HG02943 (cell line): ENCODE measurements at regions not wholly inside any gene's neighbourhood (a gene's known extent, or its start where the extent isn't known, plus 50 kb on each side); places are given as distances from the start of the nearest gene placed in this dataset.
"Not testable (repeated sequence)": the region's sequence is repeated elsewhere in the genome, so short reads cannot be mapped to it uniquely, and the experiment has no call there.

Experiments used
- ATAC-seq: cut with Tn5 transposase; IDR thresholded peaks from one replicate; pipeline ENCODE4 v1.9.1; 2021; ENCODE audit warnings: mild to moderate bottlenecking, low read depth, moderate library complexity; ENCODE audit not compliant: unreplicated experiment

DNA sequence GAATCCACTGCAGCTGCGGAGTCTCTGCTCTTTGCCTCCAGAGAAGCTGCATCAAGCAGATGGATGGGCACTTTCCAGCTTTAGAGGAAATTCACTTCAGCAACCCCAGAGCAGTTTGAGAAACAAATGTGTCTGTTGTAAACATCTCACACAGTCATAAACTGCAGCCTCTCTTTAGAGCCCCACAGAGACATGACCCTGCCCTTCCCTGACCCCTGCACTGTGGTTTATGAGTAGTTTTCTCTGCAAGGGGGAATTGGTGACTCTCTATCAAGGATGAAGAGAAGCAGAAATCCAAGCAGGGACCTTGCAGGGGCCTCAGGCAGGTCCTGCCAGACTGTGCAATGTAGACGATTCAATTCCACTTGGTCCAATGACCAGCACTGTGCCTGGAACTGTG is 160.2 kb downstream of the SH2D4B start:
- no peak for ATAC-seq

DNA sequence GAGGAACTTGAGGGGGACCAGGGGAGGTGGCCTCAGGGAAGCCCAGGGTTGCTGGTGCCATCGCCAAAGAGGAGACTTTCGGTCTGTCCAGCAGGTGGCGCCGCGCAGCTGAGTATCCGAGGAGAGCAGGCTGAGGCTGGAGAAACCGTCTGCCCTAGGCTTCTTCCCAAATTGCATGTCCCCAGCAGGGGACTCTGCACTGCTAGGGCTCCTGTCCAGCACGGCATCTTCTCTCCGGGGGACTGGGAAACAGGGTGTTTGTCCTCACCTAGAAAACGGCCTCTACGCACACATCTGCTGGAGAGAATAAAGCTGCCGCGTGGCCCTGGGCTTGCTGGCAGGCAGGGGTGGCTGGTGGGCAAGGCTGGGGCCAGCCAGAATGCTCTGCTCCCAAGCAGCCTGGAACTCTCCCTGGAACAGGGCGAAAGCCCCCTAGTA is 161.9 kb downstream of the SH2D4B start:
- ATAC-seq: peak; percentile 92

GRCh38 chr10:80700252-80700651 is 162.6 kb downstream of the SH2D4B start:
- ATAC-seq: no peak

- no peak for ATAC-seq
Measured at GRCh38 chr10:80700760-80701444, 163.2 kb downstream of the SH2D4B start.

- ATAC-seq: no peak
Measured at GRCh38 chr10:80701706-80702105, 164.0 kb downstream of the SH2D4B start.

- no peak for ATAC-seq
Measured at GRCh38 chr10:80702143-80702542, 164.4 kb downstream of the SH2D4B start.

- no peak for ATAC-seq
Measured at GRCh38 chr10:80705899-80706298, 168.2 kb downstream of the SH2D4B start.

GRCh38 chr10:80708185-80708584 is 170.5 kb downstream of the SH2D4B start:
- no peak for ATAC-seq

GRCh38 chr10:80708808-80709207 is 171.1 kb downstream of the SH2D4B start:
- ATAC-seq: no peak

DNA sequence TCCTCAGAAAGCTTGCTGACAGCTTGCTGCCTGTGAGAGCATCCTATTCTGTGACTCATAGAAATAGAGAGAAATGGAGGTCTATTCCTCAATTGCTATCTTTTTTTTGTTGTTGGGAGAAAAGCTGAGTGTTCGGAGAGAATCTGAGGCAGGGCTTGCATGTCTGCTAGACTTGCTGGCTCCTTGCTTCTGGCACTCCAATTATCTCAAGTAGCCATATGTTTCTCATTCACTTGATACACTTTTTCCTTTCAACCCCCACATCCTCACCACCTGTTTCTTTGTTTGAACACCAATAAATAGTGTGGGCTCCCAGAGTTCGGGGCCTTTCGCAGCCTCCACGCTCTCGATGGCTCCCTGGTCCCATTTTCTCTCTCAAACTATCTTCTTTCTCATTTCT is 172.2 kb downstream of the SH2D4B start:
- no peak for ATAC-seq

DNA sequence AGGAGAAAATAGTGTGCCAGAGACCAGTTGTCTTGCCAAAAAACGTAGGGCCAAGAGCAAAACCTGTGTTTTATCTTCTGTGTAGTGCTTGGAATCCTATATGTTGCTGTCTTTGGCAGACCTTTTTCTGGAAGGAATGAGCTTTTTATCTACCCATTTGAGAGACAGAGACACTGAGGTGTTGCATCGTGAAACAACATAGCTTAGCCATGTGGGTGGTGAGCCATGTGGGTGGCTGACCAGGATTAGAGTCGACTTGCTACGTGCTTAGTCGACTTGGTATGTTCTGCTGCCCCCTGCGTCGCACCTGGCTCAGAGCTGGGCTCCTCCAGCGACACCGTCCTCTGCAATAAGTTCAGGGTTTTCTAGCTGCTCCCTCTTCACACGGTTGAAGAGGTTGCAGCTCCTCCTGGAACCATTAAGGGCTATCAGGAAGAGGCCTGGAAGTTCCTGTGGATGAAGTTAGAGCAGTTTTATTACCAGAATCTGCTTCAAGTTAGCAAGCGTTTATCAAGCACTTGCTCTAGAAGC is 175.8 kb downstream of the SH2D4B start:
- no peak for ATAC-seq

- ATAC-seq: no peak
Measured at GRCh38 chr10:80714566-80714965, 176.9 kb downstream of the SH2D4B start.

DNA sequence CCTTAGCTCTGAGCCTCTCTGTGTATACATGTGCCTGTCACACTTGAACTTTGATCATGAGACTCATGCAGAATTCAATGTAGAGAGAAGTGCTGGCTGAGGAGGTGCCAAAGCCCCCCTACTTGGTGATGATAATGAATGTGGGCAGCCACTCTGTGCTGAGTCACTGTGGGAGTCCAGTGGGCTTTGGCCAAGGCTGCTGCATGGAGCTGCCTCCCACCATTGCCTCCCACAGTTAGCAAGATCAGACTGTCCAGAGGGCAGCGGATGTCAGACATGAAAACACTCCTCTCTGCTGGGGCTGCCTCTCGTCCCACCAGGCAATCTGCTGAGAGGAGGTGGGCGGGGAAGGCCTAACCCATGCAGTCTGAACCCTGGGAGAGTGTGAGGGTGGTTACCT is 180.3 kb downstream of the SH2D4B start:
- ATAC-seq: no peak

DNA sequence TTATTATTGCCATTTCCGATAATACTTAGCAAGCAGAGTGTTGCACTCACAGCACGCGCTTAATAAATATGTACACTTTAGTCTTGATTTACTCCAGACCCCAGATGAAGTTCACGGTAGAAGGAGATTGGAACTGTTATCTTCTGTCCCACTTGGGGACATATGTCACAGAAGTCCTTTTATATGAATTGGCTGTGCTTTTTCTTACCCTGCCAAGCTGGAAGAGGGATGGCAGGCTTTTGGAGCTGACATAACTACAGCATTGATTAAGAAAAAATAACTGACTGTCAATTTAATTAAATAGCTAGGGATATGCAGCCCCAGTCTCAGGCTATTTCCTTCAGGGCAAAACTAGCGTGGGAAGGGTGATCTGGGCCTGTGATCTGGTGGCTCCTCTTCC is 182.2 kb downstream of the SH2D4B start:
- ATAC-seq: no peak

- no peak for ATAC-seq
Measured at GRCh38 chr10:80720549-80720948, 182.8 kb downstream of the SH2D4B start.

DNA sequence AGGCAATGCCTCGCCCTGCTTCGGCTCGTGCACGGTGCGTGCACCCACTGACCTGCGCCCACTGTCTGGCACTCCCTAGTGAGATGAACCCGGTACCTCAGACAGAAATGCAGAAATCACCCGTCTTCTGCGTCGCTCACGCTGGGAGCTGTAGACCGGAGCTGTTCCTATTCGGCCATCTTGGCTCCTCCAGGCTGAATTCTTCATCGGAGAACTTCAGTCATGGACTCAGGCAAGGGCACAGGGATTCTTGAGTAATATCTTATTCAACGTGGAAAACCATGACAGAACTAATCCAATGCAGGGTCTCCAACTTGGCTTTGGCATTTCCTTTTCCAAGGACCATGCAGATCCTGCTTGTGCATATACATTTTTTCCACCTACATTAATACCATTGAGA is 190.7 kb downstream of the SH2D4B start:
- ATAC-seq: not testable (repeated sequence)

GRCh38 chr10:80729896-80730295 is 192.2 kb downstream of the SH2D4B start:
- no peak for ATAC-seq

DNA sequence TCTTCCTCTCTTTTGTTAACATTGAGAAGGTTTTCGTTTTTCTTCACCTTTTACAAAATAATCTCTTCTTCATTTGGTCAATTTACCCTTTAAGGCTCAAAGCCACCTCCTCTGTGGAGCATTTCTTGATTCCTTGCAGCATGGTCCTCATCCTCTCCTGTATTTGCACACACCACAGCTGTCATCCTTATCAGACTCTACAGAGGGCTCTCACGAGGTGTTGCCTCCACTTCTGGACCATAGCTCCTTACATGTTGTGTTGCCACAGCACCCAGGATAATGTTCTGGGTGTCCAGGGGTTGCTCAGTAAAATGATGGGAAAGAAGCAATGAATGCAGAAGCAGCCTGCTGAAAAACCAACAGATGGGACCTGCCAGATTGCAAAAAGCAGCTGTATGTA is 192.8 kb downstream of the SH2D4B start:
- ATAC-seq: no peak

- no peak for ATAC-seq
Measured at GRCh38 chr10:80734589-80734988, 196.9 kb downstream of the SH2D4B start.

- no peak for ATAC-seq
Measured at GRCh38 chr10:80737209-80737608, 199.5 kb downstream of the SH2D4B start.

DNA sequence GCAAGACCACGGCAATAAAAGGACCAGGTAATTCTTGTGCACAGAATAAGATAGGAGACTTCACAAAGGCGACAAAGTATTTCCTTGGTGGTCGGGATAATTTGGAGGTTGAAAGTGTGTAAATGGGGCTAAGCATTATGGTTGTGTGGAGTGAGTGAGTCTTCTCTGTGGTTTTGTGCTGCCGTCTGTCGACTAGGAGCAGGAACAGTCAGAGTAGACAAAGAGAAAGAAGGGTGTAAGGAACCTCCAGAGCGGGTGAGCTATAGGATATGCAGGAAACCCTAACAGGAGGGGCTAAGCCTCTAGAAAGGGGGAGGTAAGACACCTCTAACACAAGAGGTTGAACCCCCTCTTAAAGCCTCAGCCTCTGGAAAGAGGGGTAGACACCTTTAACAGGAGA is 201.6 kb downstream of the SH2D4B start:
- ATAC-seq: no peak

GRCh38 chr10:80739963-80740715 is 202.4 kb downstream of the SH2D4B start:
- ATAC-seq: no peak
